ENCODE measurements at regions not wholly inside any gene's neighbourhood (a gene's known extent, or its start where the extent isn't known, plus 50 kb on each side); places are given as distances from the start of the nearest gene placed in this dataset.
"Not testable (repeated sequence)": the region's sequence is repeated elsewhere in the genome, so short reads cannot be mapped to it uniquely, and the experiment has no call there.

- H3K4me1 ChIP-seq (ENCODE audit: control insufficient read depth, insufficient read depth, low read length) = not testable (repeated sequence)
Observed at GRCh38 chr4:8673106-8673505, 80.5 kb downstream of the CPZ start.

GRCh38 chr4:8672486-8672885 is 79.9 kb downstream of the CPZ start:
- TF ChIP-seq CTCF (IDR thresholded peaks at IDR 0.05) (no peak), TCF7L2 (IDR thresholded peaks at IDR 0.05; ENCODE audit: low read depth, low read length) (no peak), POLR2AphosphoS5 (IDR thresholded peaks at IDR 0.05; ENCODE audit: low read depth, low read length) (no peak)
- H3K4me1 ChIP-seq (ENCODE audit: control insufficient read depth, insufficient read depth, low read length) = no peaks in the 10 kb centered on the region
- no TSS peak for BruUV-seq (replicated peaks)
- intact Hi-C loops (cut with micrococcal nuclease; ENCODE audit: unreplicated experiment) = no loop called here
- POLR2A ChIA-PET = no interaction called here
- no peaks in the 10 kb centered on the region for H3K9me3 ChIP-seq (ENCODE audit: control insufficient read depth, insufficient read depth, low read depth, low read length)
- H3K27ac ChIP-seq (ENCODE audit: low read length) = no peak overlapping the region
- no peaks in the 10 kb centered on the region for H3K36me3 ChIP-seq (ENCODE audit: control insufficient read depth, insufficient read depth, low read length)
- H3K4me3 ChIP-seq (ENCODE audit: low read depth in 2 of 2, low read length in 2 of 2) = no peak overlapping the region
- in situ Hi-C loops (cut with HindIII; ENCODE audit: low pct_unique_long_range_greater_than_20kb, low sequenced_read_pairs) = no loop called here
- no peak for DNase-seq (ENCODE audit: low read depth, low spot score)
- no peak for ATAC-seq
- peaks cover 13% of the 10 kb centered on the region for H3K27me3 ChIP-seq (ENCODE audit: control insufficient read depth, insufficient read depth, low read length)
- CTCF ChIA-PET = interaction anchor here (0.6 kb wide), 1 partner anchor 245 kb away, joined by 5 read pairs; no protein-coding TSS in a partner anchor

More at GRCh38 chr4:8673106-8673505, 80.5 kb downstream of the CPZ start:
- POLR2A ChIA-PET; BruUV-seq (replicated peaks); intact Hi-C loops (cut with micrococcal nuclease; ENCODE audit: unreplicated experiment); H3K36me3 ChIP-seq (ENCODE audit: control insufficient read depth, insufficient read depth, low read length); H3K9me3 ChIP-seq (ENCODE audit: control insufficient read depth, insufficient read depth, low read depth, low read length); DNase-seq (ENCODE audit: low read depth, low spot score); ATAC-seq; in situ Hi-C loops (cut with HindIII; ENCODE audit: low pct_unique_long_range_greater_than_20kb, low sequenced_read_pairs); H3K27ac ChIP-seq (ENCODE audit: low read length); H3K4me3 ChIP-seq (ENCODE audit: low read depth in 2 of 2, low read length in 2 of 2); CTCF ChIA-PET: not testable (repeated sequence)
- peaks cover 12% of the 10 kb centered on the region for H3K27me3 ChIP-seq (ENCODE audit: control insufficient read depth, insufficient read depth, low read length)

- intact Hi-C loops (cut with micrococcal nuclease; ENCODE audit: unreplicated experiment) = no loop called here
- CTCF ChIA-PET = no interaction called here
- H3K36me3 ChIP-seq (ENCODE audit: control insufficient read depth, insufficient read depth, low read length) = no peaks in the 10 kb centered on the region
- no peaks in the 10 kb centered on the region for H3K4me1 ChIP-seq (ENCODE audit: control insufficient read depth, insufficient read depth, low read length)
- DNase-seq (ENCODE audit: low read depth, low spot score) (no peak), ATAC-seq (no peak)
- POLR2A ChIA-PET = no interaction called here
- H3K4me3 ChIP-seq (ENCODE audit: low read depth in 2 of 2, low read length in 2 of 2) = no peak overlapping the region
- BruUV-seq (replicated peaks) = no TSS peak
- peaks cover 13% of the 10 kb centered on the region for H3K27me3 ChIP-seq (ENCODE audit: control insufficient read depth, insufficient read depth, low read length)
- in situ Hi-C loops (cut with HindIII; ENCODE audit: low pct_unique_long_range_greater_than_20kb, low sequenced_read_pairs) = no loop called here
- H3K27ac ChIP-seq (ENCODE audit: low read length) = no peak overlapping the region
- TF ChIP-seq CTCF (IDR thresholded peaks at IDR 0.05) = no peak
- TF ChIP-seq SIN3A (IDR thresholded peaks at IDR 0.05; ENCODE audit: borderline replicate concordance, insufficient read depth, low read depth, low read length) = no peak
- no peak for TF ChIP-seq REST (IDR thresholded peaks at IDR 0.05; ENCODE audit: insufficient read depth in 1 of 2, low read depth in 2 of 2, low read length in 1 of 2)
- no peak for TF ChIP-seq TCF7L2 (IDR thresholded peaks at IDR 0.05; ENCODE audit: low read depth, low read length)
- no peak for TF ChIP-seq POLR2AphosphoS5 (IDR thresholded peaks at IDR 0.05; ENCODE audit: low read depth, low read length)
- no peaks in the 10 kb centered on the region for H3K9me3 ChIP-seq (ENCODE audit: control insufficient read depth, insufficient read depth, low read depth, low read length)
Observed at GRCh38 chr4:8671712-8672290, 79.2 kb downstream of the CPZ start.
